MM.1S (cell line): ENCODE measurements at regions not wholly inside any gene's neighbourhood (a gene's known extent, or its start where the extent isn't known, plus 50 kb on each side); places are given as distances from the start of the nearest gene placed in this dataset.

ENCODE experiments used
- CTCF ChIP-seq: fragments of 300-600 bp; sonication (generic); IDR thresholded peaks from 2 replicates; pipeline ENCODE4 v1.5.1; 2016; ENCODE audit warnings: antibody characterized with exemption, low read length, mixed read lengths
- EZH2 ChIP-seq: fragments of 300-600 bp; sonication (generic); optimal IDR thresholded peaks from 2 replicates; pipeline ENCODE3; 2017; ENCODE audit warnings: low read depth, mild to moderate bottlenecking, antibody characterized with exemption, low read length, mixed read lengths
- EZH2phosphoT487 ChIP-seq: fragments of 300-600 bp; sonication (generic); IDR thresholded peaks from 2 replicates; pipeline ENCODE4 v1.6.1; 2018; ENCODE audit warnings: antibody characterized with exemption, low read length

DNA sequence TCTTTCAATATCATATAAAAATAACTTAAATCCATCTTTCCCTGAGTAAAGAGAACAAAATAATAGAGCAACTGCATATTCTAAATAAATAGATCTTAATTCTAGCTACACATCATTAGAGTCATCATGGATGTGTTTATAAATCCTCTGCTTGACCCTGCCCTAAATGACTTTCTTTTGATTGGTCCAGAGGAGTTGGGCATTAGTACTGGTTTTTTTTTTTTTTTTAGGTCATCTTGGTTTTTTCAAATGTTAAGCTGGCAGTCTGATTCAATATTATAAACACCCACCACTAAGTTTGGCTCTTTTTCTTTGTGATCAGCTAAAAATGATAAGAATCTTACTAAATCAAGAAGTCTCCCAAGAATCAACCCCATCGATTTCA is 504.0 kb upstream of the CBLB start:
- TF ChIP-seq CTCF (no peak), EZH2 (no peak), EZH2phosphoT487 (no peak)
